ENCODE measurements at regions not wholly inside any gene's neighbourhood (a gene's known extent, or its start where the extent isn't known, plus 50 kb on each side); places are given as distances from the start of the nearest gene placed in this dataset.

DNA sequence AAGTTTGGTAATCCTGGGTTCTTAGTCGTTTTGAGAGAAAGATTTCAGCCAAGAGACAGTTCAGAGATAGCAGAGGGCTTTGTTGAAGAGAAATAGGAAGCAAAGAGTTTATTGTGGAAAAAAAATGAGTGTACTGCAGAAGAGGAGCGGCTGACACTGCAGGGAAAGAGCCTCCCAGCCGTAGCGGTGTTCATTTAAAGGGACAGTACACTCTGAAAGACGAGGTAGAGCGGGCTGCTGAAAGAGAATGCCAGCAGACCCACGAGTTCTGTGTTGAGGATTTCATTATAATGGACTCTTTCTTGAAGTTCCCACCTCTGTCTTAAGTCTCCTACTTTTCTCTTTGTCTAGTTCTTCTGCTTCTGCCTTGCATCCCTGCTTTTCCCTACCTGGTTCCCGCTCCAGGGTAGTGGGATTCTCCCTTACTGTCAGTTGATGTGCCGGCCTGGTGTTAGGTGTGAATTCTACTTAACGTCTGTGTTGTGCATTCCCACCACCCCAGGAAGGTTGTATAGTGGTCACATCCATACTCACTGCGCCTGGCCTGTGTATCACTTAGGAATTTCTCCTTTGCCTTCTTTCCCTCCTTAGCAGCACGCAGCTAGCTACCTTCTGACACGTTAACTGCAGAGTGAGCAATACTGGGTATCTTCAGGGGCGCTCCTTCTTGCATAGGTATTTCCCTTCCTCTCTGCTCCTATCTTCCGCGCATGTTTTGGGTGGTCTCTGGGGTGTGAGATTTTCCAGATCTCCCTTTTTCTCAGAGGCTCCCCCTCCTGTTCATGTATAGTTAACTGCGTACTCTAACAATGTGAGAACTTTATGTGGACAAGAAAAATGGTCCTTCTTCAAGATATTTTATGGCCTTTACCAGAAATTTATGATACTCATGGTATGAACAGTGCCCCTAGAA is 164.5 kb downstream of the PTH2R start:
- ChIA-PET POLR2A (no interaction called here), CTCF (no interaction called here)
- Histone ChIP-seq H3K9ac (ENCODE audit: low read length) (no peak overlapping the region), H3K4me2 (replicated peaks; ENCODE audit: low read depth, low read length, poor library complexity, severe bottlenecking) (no peak overlapping the region), H3K9me3 (ENCODE audit: control extremely low read depth in 1 of 3, control insufficient read depth in 2 of 3, insufficient read depth in 1 of 3, low read length in 2 of 3) (peaks cover 0 to 2% (median 0%) of the 10 kb centered on the region in 3 donors), H2AFZ (ENCODE audit: insufficient read depth, low read depth, low read length, poor library complexity, severe bottlenecking) (no peak overlapping the region), H3K27ac (ENCODE audit: low read length in 2 of 2) (no peak overlapping the region), H3K4me1 (ENCODE audit: control insufficient read depth in 2 of 2, insufficient read depth in 2 of 2, low read length in 2 of 2) (no peaks in the 10 kb centered on the region), H3K4me3 (ENCODE audit: control extremely low read depth in 1 of 5, extremely low read depth in 1 of 5, insufficient read depth in 1 of 5, low read depth in 2 of 5, low read length in 4 of 5) (no peak overlapping the region), H3K36me3 (replicated peaks in 1 of 2; ENCODE audit: control extremely low read depth in 1 of 2, control insufficient read depth in 1 of 2, extremely low read depth in 1 of 2, insufficient read depth in 2 of 2, low read length in 1 of 2) (no peaks in the 10 kb centered on the region), H3K79me2 (ENCODE audit: control insufficient read depth, insufficient read depth, low read length) (no peaks in the 10 kb centered on the region), H3K27me3 (replicated peaks in 1 of 4; ENCODE audit: control extremely low read depth in 1 of 4, control insufficient read depth in 3 of 4, insufficient read depth in 4 of 4, low read length in 3 of 4) (no peaks in the 10 kb centered on the region), H4K20me1 (ENCODE audit: control insufficient read depth, insufficient read depth, low read length, poor library complexity, severe bottlenecking) (no peaks in the 10 kb centered on the region)
- WGBS (ENCODE audit: insufficient coverage), result 43% methylated on average over 6 of the region's 17 CpGs
- ATAC-seq (ENCODE audit: low read depth) (no peak), DNase-seq (no peak)
- H3K27me3 Mint-ChIP-seq, result peaks cover 4% of the 10 kb centered on the region
- intact Hi-C loops (cut with micrococcal nuclease), result no loop called here
- H3K9me3 Mint-ChIP-seq (ENCODE audit: insufficient read depth), result no peaks in the 10 kb centered on the region
- no peaks in the 10 kb centered on the region for H3K4me1 Mint-ChIP-seq
- H3K4me3 Mint-ChIP-seq, result no peak overlapping the region
- TF ChIP-seq, protein P1, sequence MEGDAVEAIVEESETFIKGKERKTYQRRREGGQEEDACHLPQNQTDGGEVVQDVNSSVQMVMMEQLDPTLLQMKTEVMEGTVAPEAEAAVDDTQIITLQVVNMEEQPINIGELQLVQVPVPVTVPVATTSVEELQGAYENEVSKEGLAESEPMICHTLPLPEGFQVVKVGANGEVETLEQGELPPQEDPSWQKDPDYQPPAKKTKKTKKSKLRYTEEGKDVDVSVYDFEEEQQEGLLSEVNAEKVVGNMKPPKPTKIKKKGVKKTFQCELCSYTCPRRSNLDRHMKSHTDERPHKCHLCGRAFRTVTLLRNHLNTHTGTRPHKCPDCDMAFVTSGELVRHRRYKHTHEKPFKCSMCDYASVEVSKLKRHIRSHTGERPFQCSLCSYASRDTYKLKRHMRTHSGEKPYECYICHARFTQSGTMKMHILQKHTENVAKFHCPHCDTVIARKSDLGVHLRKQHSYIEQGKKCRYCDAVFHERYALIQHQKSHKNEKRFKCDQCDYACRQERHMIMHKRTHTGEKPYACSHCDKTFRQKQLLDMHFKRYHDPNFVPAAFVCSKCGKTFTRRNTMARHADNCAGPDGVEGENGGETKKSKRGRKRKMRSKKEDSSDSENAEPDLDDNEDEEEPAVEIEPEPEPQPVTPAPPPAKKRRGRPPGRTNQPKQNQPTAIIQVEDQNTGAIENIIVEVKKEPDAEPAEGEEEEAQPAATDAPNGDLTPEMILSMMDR (IDR thresholded peaks at IDR 0.05), result no peak
- no peak overlapping the region for H3K27ac Mint-ChIP-seq

DNA sequence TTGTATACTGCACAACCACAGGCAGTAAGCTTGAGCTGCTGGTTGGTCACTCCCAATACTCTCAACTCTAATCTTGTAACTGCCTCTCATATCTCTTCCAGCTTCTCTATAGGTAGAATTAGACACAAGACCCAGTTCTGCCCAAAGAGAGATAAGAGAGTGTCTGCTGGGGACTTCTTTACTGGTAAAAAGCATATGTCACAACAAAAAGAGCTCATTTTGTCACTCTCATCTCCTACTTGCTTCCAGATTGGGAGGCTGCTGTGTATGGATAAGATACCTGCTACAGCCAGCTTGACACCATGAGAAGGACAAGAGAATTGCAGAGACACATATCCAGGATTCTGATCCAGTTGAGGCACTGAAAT is 165.2 kb downstream of the PTH2R start:
- H3K27ac ChIP-seq (ENCODE audit: low read length in 2 of 2), result no peak overlapping the region
- POLR2A ChIA-PET, result no interaction called here
- H4K20me1 ChIP-seq (ENCODE audit: control insufficient read depth, insufficient read depth, low read length, poor library complexity, severe bottlenecking), result no peaks in the 10 kb centered on the region
- H3K27me3 ChIP-seq (replicated peaks in 1 of 4; ENCODE audit: control extremely low read depth in 1 of 4, control insufficient read depth in 3 of 4, insufficient read depth in 4 of 4, low read length in 3 of 4), result no peaks in the 10 kb centered on the region
- no peaks in the 10 kb centered on the region for H3K79me2 ChIP-seq (ENCODE audit: control insufficient read depth, insufficient read depth, low read length)
- no peak overlapping the region for H3K27ac Mint-ChIP-seq
- no peaks in the 10 kb centered on the region for H3K4me1 Mint-ChIP-seq
- H3K4me3 Mint-ChIP-seq, result no peak overlapping the region
- intact Hi-C loops (cut with micrococcal nuclease), result no loop called here
- H3K9me3 ChIP-seq (ENCODE audit: control extremely low read depth in 1 of 3, control insufficient read depth in 2 of 3, insufficient read depth in 1 of 3, low read length in 2 of 3), result peaks cover 0 to 2% (median 0%) of the 10 kb centered on the region in 3 donors
- no peaks in the 10 kb centered on the region for H3K4me1 ChIP-seq (ENCODE audit: control insufficient read depth in 2 of 2, insufficient read depth in 2 of 2, low read length in 2 of 2)
- no peaks in the 10 kb centered on the region for H3K36me3 ChIP-seq (replicated peaks in 1 of 2; ENCODE audit: control extremely low read depth in 1 of 2, control insufficient read depth in 1 of 2, extremely low read depth in 1 of 2, insufficient read depth in 2 of 2, low read length in 1 of 2)
- no peak overlapping the region for H3K9ac ChIP-seq (ENCODE audit: low read length)
- H3K9me3 Mint-ChIP-seq (ENCODE audit: insufficient read depth), result no peaks in the 10 kb centered on the region
- DNase-seq (no peak), ATAC-seq (ENCODE audit: low read depth) (no peak)
- no peak overlapping the region for H3K4me2 ChIP-seq (replicated peaks; ENCODE audit: low read depth, low read length, poor library complexity, severe bottlenecking)
- H2AFZ ChIP-seq (ENCODE audit: insufficient read depth, low read depth, low read length, poor library complexity, severe bottlenecking), result no peak overlapping the region
- no peak for TF ChIP-seq EZH2 (IDR thresholded peaks at IDR 0.05; ENCODE audit: borderline replicate concordance, insufficient read depth, low read depth, low read length, poor library complexity, severe bottlenecking)
- TF ChIP-seq, protein P1 (IDR thresholded peaks at IDR 0.05), result no peak
- H3K27me3 Mint-ChIP-seq, result peaks cover 4% of the 10 kb centered on the region
- no peak overlapping the region for H3K4me3 ChIP-seq (ENCODE audit: control extremely low read depth in 1 of 5, extremely low read depth in 1 of 5, insufficient read depth in 1 of 5, low read depth in 2 of 5, low read length in 4 of 5)
- CTCF ChIA-PET, result no interaction called here
